PFSK-1 (cell line): ENCODE measurements at regions not wholly inside any gene's neighbourhood (a gene's known extent, or its start where the extent isn't known, plus 50 kb on each side); places are given as distances from the start of the nearest gene placed in this dataset.

Experiments used
- FOXP2 ChIP-seq: optimal IDR thresholded peaks from 2 replicates; pipeline ENCODE3; 2011; ENCODE audit warnings: borderline replicate concordance, control low read depth, inconsistent platforms; ENCODE audit not compliant: insufficient read depth; ENCODE audit errors: extremely low read length, extremely low read depth
- POLR2AphosphoS5 ChIP-seq: IDR thresholded peaks from 2 replicates; pipeline ENCODE4 v1.6.1; 2012; ENCODE audit warnings: low read depth, mild to moderate bottlenecking, control low read depth, low read length, moderate library complexity
- SIN3A ChIP-seq: IDR thresholded peaks from 2 replicates; pipeline ENCODE4 v1.6.1; 2012; ENCODE audit warnings: mild to moderate bottlenecking, low read length, moderate library complexity, borderline replicate concordance; ENCODE audit not compliant: insufficient read depth
- TAF1 ChIP-seq: IDR thresholded peaks from 2 replicates; pipeline ENCODE4 v1.6.1; 2012; ENCODE audit warnings: low read length, control low read depth, borderline replicate concordance; ENCODE audit not compliant: insufficient read depth
- TF ChIP-seq, protein P1 (sequence below), 2 experiments: IDR thresholded peaks; 2 replicates each; pipeline versions ENCODE4 v1.6.1 to v1.8.0; 2011 to 2012; ENCODE audit warnings: low read depth in 2 of 2, low read length in 2 of 2, control low read depth in 1 of 2, inconsistent platforms in 1 of 2, mild to moderate bottlenecking in 1 of 2, moderate library complexity in 1 of 2; ENCODE audit not compliant: insufficient read depth in 1 of 2

DNA sequence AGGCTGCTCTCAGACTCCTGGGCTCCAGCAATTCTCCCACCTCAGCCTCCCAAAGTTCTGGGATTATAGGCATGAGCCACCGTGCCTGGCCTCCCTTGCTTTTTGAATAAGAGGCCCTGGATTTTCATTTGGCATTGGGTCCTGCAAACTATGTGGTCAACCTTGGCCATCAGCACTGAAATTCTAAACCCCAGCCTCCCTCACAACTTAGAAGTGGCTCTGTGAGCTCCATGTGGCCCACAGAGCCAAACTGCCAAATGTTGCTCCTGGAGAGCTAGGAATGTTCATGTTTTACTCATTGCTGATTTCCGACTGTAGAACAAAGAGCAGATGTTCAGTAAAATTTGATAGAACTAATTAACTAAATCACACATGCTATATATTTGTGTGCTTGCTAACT lies 210.6 kb upstream of the AGAP1 start:
- TF ChIP-seq SIN3A (no peak), POLR2AphosphoS5 (no peak), FOXP2 (no peak), TAF1 (no peak)
- TF ChIP-seq, protein P1, sequence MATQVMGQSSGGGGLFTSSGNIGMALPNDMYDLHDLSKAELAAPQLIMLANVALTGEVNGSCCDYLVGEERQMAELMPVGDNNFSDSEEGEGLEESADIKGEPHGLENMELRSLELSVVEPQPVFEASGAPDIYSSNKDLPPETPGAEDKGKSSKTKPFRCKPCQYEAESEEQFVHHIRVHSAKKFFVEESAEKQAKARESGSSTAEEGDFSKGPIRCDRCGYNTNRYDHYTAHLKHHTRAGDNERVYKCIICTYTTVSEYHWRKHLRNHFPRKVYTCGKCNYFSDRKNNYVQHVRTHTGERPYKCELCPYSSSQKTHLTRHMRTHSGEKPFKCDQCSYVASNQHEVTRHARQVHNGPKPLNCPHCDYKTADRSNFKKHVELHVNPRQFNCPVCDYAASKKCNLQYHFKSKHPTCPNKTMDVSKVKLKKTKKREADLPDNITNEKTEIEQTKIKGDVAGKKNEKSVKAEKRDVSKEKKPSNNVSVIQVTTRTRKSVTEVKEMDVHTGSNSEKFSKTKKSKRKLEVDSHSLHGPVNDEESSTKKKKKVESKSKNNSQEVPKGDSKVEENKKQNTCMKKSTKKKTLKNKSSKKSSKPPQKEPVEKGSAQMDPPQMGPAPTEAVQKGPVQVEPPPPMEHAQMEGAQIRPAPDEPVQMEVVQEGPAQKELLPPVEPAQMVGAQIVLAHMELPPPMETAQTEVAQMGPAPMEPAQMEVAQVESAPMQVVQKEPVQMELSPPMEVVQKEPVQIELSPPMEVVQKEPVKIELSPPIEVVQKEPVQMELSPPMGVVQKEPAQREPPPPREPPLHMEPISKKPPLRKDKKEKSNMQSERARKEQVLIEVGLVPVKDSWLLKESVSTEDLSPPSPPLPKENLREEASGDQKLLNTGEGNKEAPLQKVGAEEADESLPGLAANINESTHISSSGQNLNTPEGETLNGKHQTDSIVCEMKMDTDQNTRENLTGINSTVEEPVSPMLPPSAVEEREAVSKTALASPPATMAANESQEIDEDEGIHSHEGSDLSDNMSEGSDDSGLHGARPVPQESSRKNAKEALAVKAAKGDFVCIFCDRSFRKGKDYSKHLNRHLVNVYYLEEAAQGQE (IDR thresholded peaks at IDR 0.05; ENCODE audit: insufficient read depth in 1 of 2, low read depth in 2 of 2, low read length in 2 of 2): no peak

DNA sequence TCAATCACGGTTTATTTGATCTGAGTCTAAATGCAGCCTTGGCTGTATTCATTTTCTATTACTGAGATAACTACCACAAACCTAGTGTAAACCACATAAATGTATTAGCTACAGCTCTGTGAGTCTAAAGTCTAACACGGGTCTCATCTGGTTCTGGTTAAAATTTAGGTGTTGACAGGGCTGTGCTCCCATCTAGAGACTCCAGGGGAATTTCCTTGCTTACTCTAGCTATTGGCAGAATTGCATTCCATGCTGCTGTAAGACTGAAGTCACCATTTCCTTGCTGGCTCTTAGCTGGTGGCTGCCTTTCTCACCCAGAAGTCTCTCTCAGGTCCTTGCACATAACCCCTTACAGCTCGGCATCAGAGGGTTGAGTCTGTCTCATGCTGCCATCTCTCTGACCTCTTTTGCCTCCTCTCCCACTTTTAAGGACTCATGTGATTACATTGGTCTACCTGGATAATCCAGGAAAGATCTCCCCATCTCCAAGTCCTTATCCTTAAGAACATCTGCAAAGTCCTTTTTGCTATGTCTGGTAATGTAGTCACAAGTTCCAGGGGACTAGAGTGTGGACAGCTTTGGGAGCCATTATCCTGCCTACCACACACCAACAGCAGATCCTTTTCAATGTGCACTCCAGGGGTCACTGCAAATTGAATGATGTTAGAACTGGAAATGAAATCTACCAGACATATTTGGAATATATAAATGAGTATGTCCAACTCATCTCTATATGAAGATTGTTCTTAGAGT lies 207.0 kb upstream of the AGAP1 start:
- no peak for TF ChIP-seq POLR2AphosphoS5

DNA sequence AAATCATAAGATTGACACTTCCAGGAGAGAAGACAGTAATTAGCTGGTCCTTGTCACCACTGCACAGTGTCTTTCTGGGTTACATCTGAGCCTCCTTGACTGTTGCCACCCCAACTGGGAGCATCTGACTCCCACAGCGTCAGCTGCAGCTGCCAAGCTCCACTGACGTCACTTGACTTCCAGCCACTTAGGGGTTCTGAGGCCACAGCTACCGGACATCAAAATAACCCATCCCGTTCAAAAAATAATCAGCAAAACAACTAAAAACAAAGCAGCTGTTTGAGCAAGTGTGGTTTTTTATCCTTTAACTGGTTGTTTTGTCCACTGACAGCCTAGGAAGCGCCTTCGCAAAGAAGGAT lies 206.5 kb upstream of the AGAP1 start:
- TF ChIP-seq, protein P1 (IDR thresholded peaks at IDR 0.05; ENCODE audit: insufficient read depth in 1 of 2, low read depth in 2 of 2, low read length in 2 of 2): no peak
- TF ChIP-seq FOXP2 (no peak), POLR2AphosphoS5 (no peak), SIN3A (no peak)

DNA sequence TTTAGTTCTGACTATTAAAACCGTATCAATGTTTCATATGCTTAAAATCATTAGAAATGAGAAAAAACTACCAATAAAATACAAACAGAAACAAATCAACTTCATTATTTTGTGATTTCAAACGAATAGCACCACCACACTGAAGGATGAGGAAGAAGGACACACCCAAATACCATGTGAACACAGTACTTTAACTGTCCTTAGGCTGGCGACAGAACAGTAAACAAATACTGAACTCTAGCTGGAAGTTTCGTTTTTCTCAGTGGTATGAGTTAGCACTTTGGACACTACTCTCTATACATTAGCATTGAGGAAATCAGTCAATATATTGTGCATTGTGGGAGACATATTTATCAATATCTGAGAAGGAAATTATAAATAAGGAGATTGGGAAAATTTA lies 202.4 kb upstream of the AGAP1 start:
- TF ChIP-seq POLR2AphosphoS5 (no peak), FOXP2 (no peak), TAF1 (no peak), SIN3A (no peak)
- TF ChIP-seq, protein P1 (IDR thresholded peaks at IDR 0.05; ENCODE audit: insufficient read depth in 1 of 2, low read depth in 2 of 2, low read length in 2 of 2): no peak

DNA sequence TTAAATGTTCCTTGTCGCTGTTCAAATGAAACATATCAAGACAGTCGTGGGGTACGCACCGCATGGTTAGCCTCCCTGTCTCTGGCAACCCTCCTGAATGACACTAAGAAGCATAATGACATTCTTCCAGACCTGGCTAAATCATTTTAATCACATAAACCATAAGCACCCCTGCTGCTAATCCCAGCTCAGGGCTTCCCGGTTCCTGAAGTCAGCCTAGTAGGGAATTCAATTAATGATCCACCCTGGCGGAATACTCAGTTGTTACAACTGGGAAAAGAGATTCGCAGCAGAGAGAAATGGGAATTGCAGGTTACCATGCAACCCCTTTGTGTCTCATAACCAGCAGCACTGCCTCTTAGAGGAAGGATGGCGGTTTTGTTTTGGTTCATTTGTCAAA lies 200.8 kb upstream of the AGAP1 start:
- TF ChIP-seq TAF1 (no peak), SIN3A (no peak), FOXP2 (no peak), POLR2AphosphoS5 (no peak)
- TF ChIP-seq, protein P1 (IDR thresholded peaks at IDR 0.05; ENCODE audit: insufficient read depth in 1 of 2, low read depth in 2 of 2, low read length in 2 of 2): no peak
